ENCODE measurements at regions not wholly inside any gene's neighbourhood (a gene's known extent, or its start where the extent isn't known, plus 50 kb on each side); places are given as distances from the start of the nearest gene placed in this dataset.

GRCh38 chr13:58087566-58087965 lies 456.0 kb downstream of the PCDH17 start:
- Mint-ChIP-seq H3K4me1 (ENCODE audit: low read depth in 2 of 2) (no peaks in the 10 kb centered on the region), H3K27me3 (no peaks in the 10 kb centered on the region), H3K9me3 (no peaks in the 10 kb centered on the region), H3K36me3 (ENCODE audit: insufficient read depth) (no peaks in the 10 kb centered on the region), H3K4me3 (no peak overlapping the region), H3K27ac (no peak overlapping the region)
- no peak for DNase-seq
- no peak for ATAC-seq (replicated peaks)

DNA sequence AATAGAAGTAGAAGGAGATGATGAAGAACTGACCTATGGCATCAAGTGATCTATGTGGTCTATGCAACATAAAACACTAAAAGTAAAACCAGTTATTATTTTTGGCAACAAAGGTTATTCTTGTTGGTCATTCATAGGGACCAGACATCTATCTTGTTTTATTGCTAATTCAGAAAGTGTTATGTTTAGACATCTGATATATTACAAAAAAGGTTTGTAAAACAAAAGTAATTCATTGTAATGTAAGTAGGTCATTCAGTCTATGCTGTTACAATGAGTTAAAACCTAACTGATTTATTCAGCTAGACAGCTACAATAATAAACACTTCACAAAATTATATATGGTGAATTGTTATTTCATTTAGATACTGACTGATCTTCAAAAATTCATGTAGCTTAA lies 461.9 kb downstream of the PCDH17 start:
- no peak for DNase-seq
- peaks cover 5 to 16% of the 10 kb centered on the region in 2 donors for H3K9me3 Mint-ChIP-seq
- H3K4me1 Mint-ChIP-seq (ENCODE audit: low read depth in 2 of 2) = no peaks in the 10 kb centered on the region
- no peak overlapping the region for H3K4me3 Mint-ChIP-seq
- no peaks in the 10 kb centered on the region for H3K36me3 Mint-ChIP-seq (ENCODE audit: insufficient read depth)
- no peaks in the 10 kb centered on the region for H3K27me3 Mint-ChIP-seq
- H3K27ac Mint-ChIP-seq = no peak overlapping the region
- no peak for ATAC-seq (replicated peaks)

GRCh38 chr13:58097831-58098230 lies 466.3 kb downstream of the PCDH17 start:
- Mint-ChIP-seq H3K27ac (no peak overlapping the region), H3K9me3 (peaks cover 5 to 17% of the 10 kb centered on the region in 2 donors), H3K36me3 (ENCODE audit: insufficient read depth) (no peaks in the 10 kb centered on the region), H3K27me3 (no peaks in the 10 kb centered on the region), H3K4me3 (no peak overlapping the region), H3K4me1 (ENCODE audit: low read depth in 2 of 2) (no peaks in the 10 kb centered on the region)
- DNase-seq = no peak
- ATAC-seq (replicated peaks) = no peak

DNA sequence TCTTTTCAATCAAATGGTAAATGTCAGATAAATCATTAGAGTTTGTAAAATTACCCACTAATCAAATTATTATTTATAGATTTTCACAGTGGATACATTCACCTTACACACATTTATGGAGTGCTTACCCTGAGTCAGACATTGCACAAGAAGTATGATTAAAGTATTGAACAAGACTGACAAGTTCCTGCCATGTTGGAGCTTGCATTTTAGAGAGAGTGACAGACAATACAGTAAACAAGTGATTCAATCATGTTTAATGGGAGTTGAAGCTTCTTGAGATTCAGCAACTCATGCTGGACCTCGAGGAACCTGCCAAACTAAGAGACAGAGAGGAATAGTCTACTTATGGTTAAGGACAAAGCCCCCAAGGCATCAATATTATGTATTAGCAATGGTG lies 487.8 kb downstream of the PCDH17 start:
- no peaks in the 10 kb centered on the region for H3K27me3 Mint-ChIP-seq
- no peak overlapping the region for H3K4me3 Mint-ChIP-seq
- no peak for ATAC-seq (replicated peaks)

GRCh38 chr13:58119804-58120203 lies 488.3 kb downstream of the PCDH17 start:
- DNase-seq (no peak), ATAC-seq (replicated peaks) (no peak)
- Mint-ChIP-seq H3K27me3 (no peaks in the 10 kb centered on the region), H3K4me1 (ENCODE audit: low read depth in 2 of 2) (no peaks in the 10 kb centered on the region), H3K36me3 (ENCODE audit: insufficient read depth) (no peaks in the 10 kb centered on the region), H3K4me3 (no peak overlapping the region), H3K27ac (no peak overlapping the region), H3K9me3 (peaks cover 8 to 10% of the 10 kb centered on the region in 2 donors)

More for the DNA sequence above, 487.8 kb downstream of the PCDH17 start:
- Mint-ChIP-seq H3K27ac (no peak overlapping the region), H3K36me3 (ENCODE audit: insufficient read depth) (no peaks in the 10 kb centered on the region), H3K4me1 (ENCODE audit: low read depth in 2 of 2) (no peaks in the 10 kb centered on the region), H3K9me3 (peaks cover 8 to 10% of the 10 kb centered on the region in 2 donors)
- DNase-seq = no peak

- Mint-ChIP-seq H3K27me3 (no peaks in the 10 kb centered on the region), H3K4me3 (no peak overlapping the region), H3K9me3 (peaks cover 16 to 33% of the 10 kb centered on the region in 2 donors), H3K4me1 (ENCODE audit: low read depth in 2 of 2) (no peaks in the 10 kb centered on the region), H3K27ac (no peak overlapping the region), H3K36me3 (ENCODE audit: insufficient read depth) (peaks cover 4% of the 10 kb centered on the region)
- DNase-seq (no peak), ATAC-seq (replicated peaks) (no peak)
Observed at GRCh38 chr13:58126496-58126895, 495.0 kb downstream of the PCDH17 start.

DNA sequence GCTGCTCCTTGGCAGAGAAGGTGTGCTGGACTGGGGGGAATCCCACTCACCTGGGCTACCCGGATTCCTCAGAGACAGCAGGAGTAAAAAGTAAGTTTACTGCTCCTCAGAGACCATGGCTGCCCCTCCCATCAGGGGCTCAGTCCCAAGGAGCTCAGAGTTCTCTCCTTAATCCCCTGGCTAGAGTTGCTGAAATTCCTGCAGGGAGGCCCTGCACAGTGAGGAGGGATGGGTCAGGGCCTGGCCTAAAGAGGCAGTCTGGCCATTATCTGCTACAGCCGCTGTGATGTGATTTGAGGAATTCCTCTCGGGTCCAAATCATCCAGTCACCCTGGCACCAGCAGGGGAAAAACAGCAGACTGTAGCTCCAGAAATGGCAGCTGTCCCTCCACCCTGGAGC lies 502.5 kb downstream of the PCDH17 start:
- H3K4me1 Mint-ChIP-seq (ENCODE audit: low read depth in 2 of 2) = no peaks in the 10 kb centered on the region
- H3K9me3 Mint-ChIP-seq = peaks cover 19 to 49% of the 10 kb centered on the region in 2 donors
- DNase-seq (no peak), ATAC-seq (replicated peaks) (no peak)
- H3K27me3 Mint-ChIP-seq = no peaks in the 10 kb centered on the region
- H3K36me3 Mint-ChIP-seq (ENCODE audit: insufficient read depth) = peaks cover 2% of the 10 kb centered on the region
- H3K4me3 Mint-ChIP-seq = no peak overlapping the region
- no peak overlapping the region for H3K27ac Mint-ChIP-seq

- no peaks in the 10 kb centered on the region for H3K27me3 Mint-ChIP-seq
- no peak for ATAC-seq (replicated peaks)
- H3K27ac Mint-ChIP-seq = no peak overlapping the region
- no peaks in the 10 kb centered on the region for H3K4me1 Mint-ChIP-seq (ENCODE audit: low read depth in 2 of 2)
- H3K4me3 Mint-ChIP-seq = no peak overlapping the region
- H3K36me3 Mint-ChIP-seq (ENCODE audit: insufficient read depth) = peaks cover 2% of the 10 kb centered on the region
- H3K9me3 Mint-ChIP-seq = peaks cover 19 to 48% of the 10 kb centered on the region in 2 donors
- no peak for DNase-seq
Observed at GRCh38 chr13:58134525-58134924, 503.0 kb downstream of the PCDH17 start.

GRCh38 chr13:58142952-58143351 lies 511.4 kb downstream of the PCDH17 start:
- Mint-ChIP-seq H3K36me3 (ENCODE audit: insufficient read depth) (no peaks in the 10 kb centered on the region), H3K27me3 (no peaks in the 10 kb centered on the region), H3K4me1 (ENCODE audit: low read depth in 2 of 2) (no peaks in the 10 kb centered on the region), H3K9me3 (peaks cover 13 to 39% of the 10 kb centered on the region in 2 donors), H3K27ac (no peak overlapping the region), H3K4me3 (no peak overlapping the region)
- no peak for ATAC-seq (replicated peaks)
- no peak for DNase-seq

DNA sequence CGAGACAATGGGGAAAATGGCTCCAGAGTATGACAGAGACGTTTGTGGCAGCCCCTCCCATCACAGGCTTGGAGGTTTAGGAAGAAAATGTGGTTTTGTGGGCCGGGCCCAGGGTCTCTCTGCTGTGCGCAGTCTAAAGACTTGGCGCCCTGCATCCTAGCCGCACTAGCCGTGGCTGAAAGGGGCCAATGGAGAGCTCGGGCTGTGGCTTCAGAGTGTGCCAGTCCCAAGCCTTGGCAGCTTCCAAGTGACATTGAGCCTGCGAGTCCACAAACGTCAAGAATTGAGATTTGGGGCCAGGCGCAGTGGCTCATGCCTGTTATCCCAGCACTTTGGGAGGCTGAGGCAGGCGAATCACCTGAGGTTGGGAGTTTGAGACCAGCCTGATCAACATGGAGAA lies 513.1 kb downstream of the PCDH17 start:
- ATAC-seq (replicated peaks) (no peak), DNase-seq (no peak)
- H3K9me3 Mint-ChIP-seq = peaks cover 13 to 25% of the 10 kb centered on the region in 2 donors
- no peak overlapping the region for H3K4me3 Mint-ChIP-seq
- no peaks in the 10 kb centered on the region for H3K36me3 Mint-ChIP-seq (ENCODE audit: insufficient read depth)
- H3K4me1 Mint-ChIP-seq (ENCODE audit: low read depth in 2 of 2) = no peaks in the 10 kb centered on the region
- no peaks in the 10 kb centered on the region for H3K27me3 Mint-ChIP-seq
- H3K27ac Mint-ChIP-seq = no peak overlapping the region

DNA sequence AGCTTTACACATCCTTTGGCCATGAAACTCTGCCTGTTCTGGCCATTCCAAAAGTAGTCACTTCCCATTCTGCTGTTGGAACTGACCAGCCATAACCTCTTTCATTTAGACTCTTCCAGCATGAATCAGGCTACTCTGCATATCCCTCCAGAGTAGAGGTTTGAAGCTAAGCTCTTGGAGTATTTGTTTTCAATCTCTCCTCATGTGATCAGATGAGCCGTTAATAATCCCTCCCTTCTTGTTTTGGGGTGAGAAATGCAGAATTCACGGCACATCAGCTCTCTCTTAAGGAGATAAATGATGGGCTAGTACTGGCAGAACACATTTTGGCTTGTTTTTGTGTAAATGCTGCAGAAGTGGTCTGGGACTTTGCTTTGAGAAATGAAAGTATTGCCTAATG lies 519.9 kb downstream of the PCDH17 start:
- H3K27me3 Mint-ChIP-seq = no peaks in the 10 kb centered on the region
- H3K27ac Mint-ChIP-seq = no peak overlapping the region
- H3K36me3 Mint-ChIP-seq (ENCODE audit: insufficient read depth) = no peaks in the 10 kb centered on the region
- H3K4me1 Mint-ChIP-seq (ENCODE audit: low read depth in 2 of 2) = no peaks in the 10 kb centered on the region
- ATAC-seq (replicated peaks) (no peak), DNase-seq (no peak)
- peaks cover 0 to 3% of the 10 kb centered on the region in 2 donors for H3K9me3 Mint-ChIP-seq
- H3K4me3 Mint-ChIP-seq = no peak overlapping the region

DNA sequence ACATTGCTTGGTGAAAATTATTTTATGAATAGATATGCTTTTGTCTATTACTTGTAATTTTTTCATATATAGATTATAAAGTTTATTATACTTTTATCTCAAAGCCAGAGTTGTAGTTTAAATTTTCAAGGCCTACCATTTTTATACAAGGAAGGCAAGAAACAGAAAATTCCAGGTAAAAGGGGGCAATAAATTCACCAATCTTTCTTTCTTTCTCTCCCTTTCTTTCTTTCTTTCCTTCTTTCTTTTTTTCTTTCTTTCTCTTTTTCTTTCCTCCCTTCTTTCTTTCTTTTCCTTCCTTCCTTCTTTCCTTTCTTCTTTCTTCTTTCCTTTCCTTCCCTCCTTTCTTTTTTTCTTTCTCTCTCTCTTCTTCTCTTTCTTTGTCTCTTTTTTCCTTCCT lies 529.4 kb downstream of the PCDH17 start:
- H3K4me3 Mint-ChIP-seq = no peak overlapping the region
- H3K9me3 Mint-ChIP-seq = peaks cover 2% of the 10 kb centered on the region in 2 donors
- DNase-seq (no peak), ATAC-seq (replicated peaks) (no peak)
- no peaks in the 10 kb centered on the region for H3K4me1 Mint-ChIP-seq (ENCODE audit: low read depth in 2 of 2)
- no peaks in the 10 kb centered on the region for H3K27me3 Mint-ChIP-seq
- H3K36me3 Mint-ChIP-seq (ENCODE audit: insufficient read depth) = no peaks in the 10 kb centered on the region
- H3K27ac Mint-ChIP-seq = no peak overlapping the region

- Mint-ChIP-seq H3K4me3 (no peak overlapping the region), H3K4me1 (ENCODE audit: low read depth in 2 of 2) (no peaks in the 10 kb centered on the region), H3K27me3 (no peaks in the 10 kb centered on the region), H3K36me3 (ENCODE audit: insufficient read depth) (no peaks in the 10 kb centered on the region), H3K27ac (no peak overlapping the region), H3K9me3 (peaks cover 2 to 21% of the 10 kb centered on the region in 2 donors)
- ATAC-seq (replicated peaks) (no peak), DNase-seq (no peak)
Observed at GRCh38 chr13:58165617-58166016, 534.1 kb downstream of the PCDH17 start.

GRCh38 chr13:58181111-58181510 lies 549.6 kb downstream of the PCDH17 start:
- Mint-ChIP-seq H3K4me3 (no peak overlapping the region), H3K4me1 (ENCODE audit: low read depth in 2 of 2) (no peaks in the 10 kb centered on the region), H3K36me3 (ENCODE audit: insufficient read depth) (no peaks in the 10 kb centered on the region), H3K27ac (no peak overlapping the region), H3K27me3 (no peaks in the 10 kb centered on the region), H3K9me3 (peaks cover 16 to 53% of the 10 kb centered on the region in 2 donors)
- DNase-seq (no peak), ATAC-seq (replicated peaks) (no peak)

- Mint-ChIP-seq H3K27me3 (no peaks in the 10 kb centered on the region), H3K27ac (no peak overlapping the region), H3K9me3 (peaks cover 14 to 19% of the 10 kb centered on the region in 2 donors), H3K4me3 (no peak overlapping the region), H3K36me3 (ENCODE audit: insufficient read depth) (no peaks in the 10 kb centered on the region), H3K4me1 (ENCODE audit: low read depth in 2 of 2) (no peaks in the 10 kb centered on the region)
- DNase-seq (no peak), ATAC-seq (replicated peaks) (no peak)
Observed at GRCh38 chr13:58187881-58188280, 556.3 kb downstream of the PCDH17 start.

All from effector memory CD8-positive, alpha-beta T cell (primary cell).